OCI-LY1 (cell line): ENCODE measurements at regions not wholly inside any gene's neighbourhood (a gene's known extent, or its start where the extent isn't known, plus 50 kb on each side); places are given as distances from the start of the nearest gene placed in this dataset.

Experiments
- H2AFZ ChIP-seq: fragments of 200-600 bp; sonication (generic), shearing (Covaris generic); 2 replicates; pipeline ENCODE4 v1.6.0; 2014; ENCODE audit warnings: antibody characterized with exemption, mild to moderate bottlenecking, low read length
- H3F3A ChIP-seq: fragments of 200-600 bp; sonication (generic), shearing (Covaris generic); 2 replicates; pipeline ENCODE4 v1.6.0; 2014; ENCODE audit warnings: mild to moderate bottlenecking, antibody characterized with exemption, low read length, moderate library complexity; ENCODE audit not compliant: insufficient read depth
- H3K27ac ChIP-seq: fragments of 200-600 bp; sonication (generic); 2 replicates; pipeline ENCODE4 v1.5.1; 2014; ENCODE audit warnings: low read length, mixed run types, mild to moderate bottlenecking, low read depth; ENCODE audit not compliant: poor library complexity, severe bottlenecking
- H3K27me3 ChIP-seq: fragments of 200-600 bp; sonication (generic); 2 replicates; pipeline ENCODE4 v1.6.0; 2014; ENCODE audit warnings: antibody characterized with exemption, mild to moderate bottlenecking, low read length, moderate library complexity; ENCODE audit not compliant: insufficient read depth
- H3K36me3 ChIP-seq: fragments of 200-600 bp; sonication (generic); 2 replicates; pipeline ENCODE4 v1.6.1; 2014; ENCODE audit warnings: mild to moderate bottlenecking, antibody characterized with exemption, low read length, moderate library complexity, mixed read lengths; ENCODE audit not compliant: insufficient read depth
- H3K4me1 ChIP-seq: fragments of 200-600 bp; sonication (generic); 2 replicates; pipeline ENCODE4 v1.5.1; 2014; ENCODE audit warnings: mild to moderate bottlenecking, low read length, moderate library complexity; ENCODE audit not compliant: insufficient read depth, severe bottlenecking
- H3K4me2 ChIP-seq: fragments of 200-600 bp; sonication (generic), shearing (Covaris generic); 2 replicates; pipeline ENCODE4 v1.6.1; 2014; ENCODE audit warnings: low read length
- H3K4me3 ChIP-seq: fragments of 200-600 bp; sonication (generic); 2 replicates; pipeline ENCODE4 v1.5.1; 2014; ENCODE audit warnings: low read length, low read depth, mild to moderate bottlenecking, mixed read lengths; ENCODE audit not compliant: poor library complexity, severe bottlenecking
- H3K79me2 ChIP-seq: fragments of 200-600 bp; shearing (Covaris generic); 2 replicates; pipeline ENCODE4 v1.6.1; 2016; ENCODE audit warnings: mixed run types, low read length, mixed read lengths; ENCODE audit not compliant: insufficient read depth
- H3K9ac ChIP-seq: fragments of 200-600 bp; sonication (generic), shearing (Covaris generic); 2 replicates; pipeline ENCODE4 v1.6.1; 2014; ENCODE audit warnings: mild to moderate bottlenecking, low read length, mixed read lengths
- H3K9me2 ChIP-seq: fragments of 200-600 bp; sonication (generic), shearing (Covaris generic); 2 replicates; pipeline ENCODE4 v1.6.1; 2014; ENCODE audit warnings: low read depth, mild to moderate bottlenecking, low read length, mixed read lengths
- H3K9me3 ChIP-seq: fragments of 200-600 bp; shearing (Covaris generic); 2 replicates; pipeline ENCODE4 v1.6.1; 2014; ENCODE audit warnings: low read length, mixed read lengths
- H4K20me1 ChIP-seq: fragments of 200-600 bp; sonication (generic), shearing (Covaris generic); 2 replicates; pipeline ENCODE4 v1.6.0; 2016; ENCODE audit warnings: mild to moderate bottlenecking, low read length; ENCODE audit not compliant: insufficient read depth
- CTCF ChIP-seq: fragments of 200-600 bp; sonication (generic), shearing (Covaris generic); IDR thresholded peaks from 2 replicates; pipeline ENCODE4 v1.5.1; 2017; ENCODE audit warnings: mild to moderate bottlenecking, antibody characterized with exemption, low read length, moderate library complexity, mixed read lengths
- EZH2 ChIP-seq: fragments of 200-600 bp; sonication (generic), shearing (Covaris generic); IDR thresholded peaks from 2 replicates; pipeline ENCODE4 v1.8.0; 2017; ENCODE audit warnings: borderline replicate concordance, mixed run types, mild to moderate bottlenecking, antibody characterized with exemption, low read length, moderate library complexity, mixed read lengths

DNA sequence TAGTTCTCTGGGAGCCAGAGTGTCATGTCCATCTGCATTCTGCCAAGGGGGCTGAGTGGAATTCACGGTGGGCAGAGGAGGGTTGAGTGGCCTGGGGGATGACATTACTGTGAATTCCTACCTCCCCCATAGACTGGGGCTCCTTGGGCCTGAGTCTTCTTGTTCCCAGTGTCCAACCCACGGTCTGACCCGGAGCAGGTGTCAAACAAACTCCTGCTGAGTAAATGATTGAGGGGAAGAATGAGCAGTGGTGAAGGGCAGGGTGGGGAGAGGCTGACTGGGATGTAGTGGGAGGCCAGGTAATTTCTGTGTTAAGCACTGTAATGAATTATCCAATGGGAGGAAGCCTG, 597.6 kb downstream of the MATN1 start:
- Histone ChIP-seq H3K4me3 (no peak overlapping the region), H3K27ac (no peak overlapping the region), H3K9ac (no peak overlapping the region), H3F3A (no peaks in the 10 kb centered on the region), H3K9me2 (no peaks in the 10 kb centered on the region), H3K4me2 (no peak overlapping the region), H3K4me1 (no peaks in the 10 kb centered on the region), H2AFZ (no peak overlapping the region), H3K79me2 (no peaks in the 10 kb centered on the region), H4K20me1 (no peaks in the 10 kb centered on the region), H3K27me3 (peaks cover 3% of the 10 kb centered on the region; the same call in 1 of the 2 replicates), H3K36me3 (no peaks in the 10 kb centered on the region), H3K9me3 (no peaks in the 10 kb centered on the region)
- TF ChIP-seq CTCF (no peak), EZH2 (no peak)

- no peaks in the 10 kb centered on the region for H3K4me1 ChIP-seq
- no peaks in the 10 kb centered on the region for H3K9me2 ChIP-seq
- no peaks in the 10 kb centered on the region for H4K20me1 ChIP-seq
- no peaks in the 10 kb centered on the region for H3K9me3 ChIP-seq
- H3K27me3 ChIP-seq: peaks cover 3% of the 10 kb centered on the region; the same call in 1 of the 2 replicates
- no peaks in the 10 kb centered on the region for H3F3A ChIP-seq
- no peak overlapping the region for H3K9ac ChIP-seq
- H3K79me2 ChIP-seq: no peaks in the 10 kb centered on the region
- no peaks in the 10 kb centered on the region for H3K36me3 ChIP-seq
- H3K4me2 ChIP-seq: no peak overlapping the region
- no peak overlapping the region for H3K27ac ChIP-seq
- H2AFZ ChIP-seq: no peak overlapping the region
- no peak for TF ChIP-seq EZH2
- no peak for TF ChIP-seq CTCF
- no peak overlapping the region for H3K4me3 ChIP-seq
Observed at GRCh38 chr1:30125021-30125820, 598.2 kb downstream of the MATN1 start.

GRCh38 chr1:30123896-30124295, 599.5 kb downstream of the MATN1 start:
- no peak overlapping the region for H2AFZ ChIP-seq
- no peak overlapping the region for H3K4me2 ChIP-seq
- no peak overlapping the region for H3K27ac ChIP-seq
- peaks cover 3% of the 10 kb centered on the region; the same call in 1 of the 2 replicates for H3K27me3 ChIP-seq
- H3K36me3 ChIP-seq: no peaks in the 10 kb centered on the region
- H3F3A ChIP-seq: no peaks in the 10 kb centered on the region
- H4K20me1 ChIP-seq: no peaks in the 10 kb centered on the region
- H3K9me2 ChIP-seq: no peaks in the 10 kb centered on the region
- H3K4me3 ChIP-seq: no peak overlapping the region
- TF ChIP-seq CTCF (no peak), EZH2 (no peak)
- H3K9ac ChIP-seq: no peak overlapping the region
- no peaks in the 10 kb centered on the region for H3K79me2 ChIP-seq
- no peaks in the 10 kb centered on the region for H3K4me1 ChIP-seq
- no peaks in the 10 kb centered on the region for H3K9me3 ChIP-seq
